Esophagus squamous epithelium (tissue), 4 donors: ENCODE measurements at regions not wholly inside any gene's neighbourhood (a gene's known extent, or its start where the extent isn't known, plus 50 kb on each side); places are given as distances from the start of the nearest gene placed in this dataset.

Experiments
- POLR2A ChIP-seq, 4 donors: fragments of 450-650 bp; IDR thresholded peaks; one replicate each; pipeline ENCODE4 v1.6.1; 2017; ENCODE audit warnings: antibody characterized with exemption in 4 of 4, mild to moderate bottlenecking in 4 of 4, moderate library complexity in 3 of 4
- TF ChIP-seq, protein P1 (sequence below), 6 experiments: fragments of 450-650 bp in 4 of 6; fragments of 200-600 bp in 2 of 6; sonication (generic) in 2 of 6; IDR thresholded peaks; one replicate each; pipeline ENCODE4 v1.5.1; 2016 to 2019; ENCODE audit warnings: antibody characterized with exemption in 6 of 6, mild to moderate bottlenecking in 4 of 6, moderate library complexity in 4 of 6

GRCh38 chr14:61187196-61187905 is 93.8 kb downstream of the TMEM30B start:
- TF ChIP-seq, protein P1, sequence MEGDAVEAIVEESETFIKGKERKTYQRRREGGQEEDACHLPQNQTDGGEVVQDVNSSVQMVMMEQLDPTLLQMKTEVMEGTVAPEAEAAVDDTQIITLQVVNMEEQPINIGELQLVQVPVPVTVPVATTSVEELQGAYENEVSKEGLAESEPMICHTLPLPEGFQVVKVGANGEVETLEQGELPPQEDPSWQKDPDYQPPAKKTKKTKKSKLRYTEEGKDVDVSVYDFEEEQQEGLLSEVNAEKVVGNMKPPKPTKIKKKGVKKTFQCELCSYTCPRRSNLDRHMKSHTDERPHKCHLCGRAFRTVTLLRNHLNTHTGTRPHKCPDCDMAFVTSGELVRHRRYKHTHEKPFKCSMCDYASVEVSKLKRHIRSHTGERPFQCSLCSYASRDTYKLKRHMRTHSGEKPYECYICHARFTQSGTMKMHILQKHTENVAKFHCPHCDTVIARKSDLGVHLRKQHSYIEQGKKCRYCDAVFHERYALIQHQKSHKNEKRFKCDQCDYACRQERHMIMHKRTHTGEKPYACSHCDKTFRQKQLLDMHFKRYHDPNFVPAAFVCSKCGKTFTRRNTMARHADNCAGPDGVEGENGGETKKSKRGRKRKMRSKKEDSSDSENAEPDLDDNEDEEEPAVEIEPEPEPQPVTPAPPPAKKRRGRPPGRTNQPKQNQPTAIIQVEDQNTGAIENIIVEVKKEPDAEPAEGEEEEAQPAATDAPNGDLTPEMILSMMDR (IDR thresholded peaks at IDR 0.05) = no peak
- no peak for TF ChIP-seq POLR2A (IDR thresholded peaks at IDR 0.05)
